ENCODE measurements at regions not wholly inside any gene's neighbourhood (a gene's known extent, or its start where the extent isn't known, plus 50 kb on each side); places are given as distances from the start of the nearest gene placed in this dataset.

DNA sequence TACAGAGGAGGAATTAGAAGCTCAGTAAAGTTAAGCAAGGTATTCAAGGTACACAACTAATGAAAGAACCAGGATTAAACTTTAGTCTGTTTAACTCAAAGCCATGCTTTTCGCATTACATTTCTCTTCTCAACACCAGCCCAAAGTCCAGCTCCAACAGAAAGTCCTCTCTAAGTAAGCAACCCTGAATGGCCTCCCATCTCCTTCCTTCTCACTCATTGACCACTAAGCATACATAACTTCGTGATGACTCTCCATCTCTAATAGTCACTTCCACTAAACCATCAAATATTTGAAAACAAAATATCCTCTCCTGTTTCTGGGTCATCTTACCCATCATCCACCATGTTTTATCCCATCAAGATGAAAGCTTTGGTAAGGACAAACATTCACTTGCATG is 219.8 kb downstream of the RAD51AP2 start (continued):
- TF ChIP-seq STAT1 (IDR thresholded peaks at IDR 0.05; ENCODE audit: unreplicated experiment) (no peak), EZH2 (IDR thresholded peaks at IDR 0.05; ENCODE audit: low read depth, unreplicated experiment) (no peak)
- TF ChIP-seq, protein P1, sequence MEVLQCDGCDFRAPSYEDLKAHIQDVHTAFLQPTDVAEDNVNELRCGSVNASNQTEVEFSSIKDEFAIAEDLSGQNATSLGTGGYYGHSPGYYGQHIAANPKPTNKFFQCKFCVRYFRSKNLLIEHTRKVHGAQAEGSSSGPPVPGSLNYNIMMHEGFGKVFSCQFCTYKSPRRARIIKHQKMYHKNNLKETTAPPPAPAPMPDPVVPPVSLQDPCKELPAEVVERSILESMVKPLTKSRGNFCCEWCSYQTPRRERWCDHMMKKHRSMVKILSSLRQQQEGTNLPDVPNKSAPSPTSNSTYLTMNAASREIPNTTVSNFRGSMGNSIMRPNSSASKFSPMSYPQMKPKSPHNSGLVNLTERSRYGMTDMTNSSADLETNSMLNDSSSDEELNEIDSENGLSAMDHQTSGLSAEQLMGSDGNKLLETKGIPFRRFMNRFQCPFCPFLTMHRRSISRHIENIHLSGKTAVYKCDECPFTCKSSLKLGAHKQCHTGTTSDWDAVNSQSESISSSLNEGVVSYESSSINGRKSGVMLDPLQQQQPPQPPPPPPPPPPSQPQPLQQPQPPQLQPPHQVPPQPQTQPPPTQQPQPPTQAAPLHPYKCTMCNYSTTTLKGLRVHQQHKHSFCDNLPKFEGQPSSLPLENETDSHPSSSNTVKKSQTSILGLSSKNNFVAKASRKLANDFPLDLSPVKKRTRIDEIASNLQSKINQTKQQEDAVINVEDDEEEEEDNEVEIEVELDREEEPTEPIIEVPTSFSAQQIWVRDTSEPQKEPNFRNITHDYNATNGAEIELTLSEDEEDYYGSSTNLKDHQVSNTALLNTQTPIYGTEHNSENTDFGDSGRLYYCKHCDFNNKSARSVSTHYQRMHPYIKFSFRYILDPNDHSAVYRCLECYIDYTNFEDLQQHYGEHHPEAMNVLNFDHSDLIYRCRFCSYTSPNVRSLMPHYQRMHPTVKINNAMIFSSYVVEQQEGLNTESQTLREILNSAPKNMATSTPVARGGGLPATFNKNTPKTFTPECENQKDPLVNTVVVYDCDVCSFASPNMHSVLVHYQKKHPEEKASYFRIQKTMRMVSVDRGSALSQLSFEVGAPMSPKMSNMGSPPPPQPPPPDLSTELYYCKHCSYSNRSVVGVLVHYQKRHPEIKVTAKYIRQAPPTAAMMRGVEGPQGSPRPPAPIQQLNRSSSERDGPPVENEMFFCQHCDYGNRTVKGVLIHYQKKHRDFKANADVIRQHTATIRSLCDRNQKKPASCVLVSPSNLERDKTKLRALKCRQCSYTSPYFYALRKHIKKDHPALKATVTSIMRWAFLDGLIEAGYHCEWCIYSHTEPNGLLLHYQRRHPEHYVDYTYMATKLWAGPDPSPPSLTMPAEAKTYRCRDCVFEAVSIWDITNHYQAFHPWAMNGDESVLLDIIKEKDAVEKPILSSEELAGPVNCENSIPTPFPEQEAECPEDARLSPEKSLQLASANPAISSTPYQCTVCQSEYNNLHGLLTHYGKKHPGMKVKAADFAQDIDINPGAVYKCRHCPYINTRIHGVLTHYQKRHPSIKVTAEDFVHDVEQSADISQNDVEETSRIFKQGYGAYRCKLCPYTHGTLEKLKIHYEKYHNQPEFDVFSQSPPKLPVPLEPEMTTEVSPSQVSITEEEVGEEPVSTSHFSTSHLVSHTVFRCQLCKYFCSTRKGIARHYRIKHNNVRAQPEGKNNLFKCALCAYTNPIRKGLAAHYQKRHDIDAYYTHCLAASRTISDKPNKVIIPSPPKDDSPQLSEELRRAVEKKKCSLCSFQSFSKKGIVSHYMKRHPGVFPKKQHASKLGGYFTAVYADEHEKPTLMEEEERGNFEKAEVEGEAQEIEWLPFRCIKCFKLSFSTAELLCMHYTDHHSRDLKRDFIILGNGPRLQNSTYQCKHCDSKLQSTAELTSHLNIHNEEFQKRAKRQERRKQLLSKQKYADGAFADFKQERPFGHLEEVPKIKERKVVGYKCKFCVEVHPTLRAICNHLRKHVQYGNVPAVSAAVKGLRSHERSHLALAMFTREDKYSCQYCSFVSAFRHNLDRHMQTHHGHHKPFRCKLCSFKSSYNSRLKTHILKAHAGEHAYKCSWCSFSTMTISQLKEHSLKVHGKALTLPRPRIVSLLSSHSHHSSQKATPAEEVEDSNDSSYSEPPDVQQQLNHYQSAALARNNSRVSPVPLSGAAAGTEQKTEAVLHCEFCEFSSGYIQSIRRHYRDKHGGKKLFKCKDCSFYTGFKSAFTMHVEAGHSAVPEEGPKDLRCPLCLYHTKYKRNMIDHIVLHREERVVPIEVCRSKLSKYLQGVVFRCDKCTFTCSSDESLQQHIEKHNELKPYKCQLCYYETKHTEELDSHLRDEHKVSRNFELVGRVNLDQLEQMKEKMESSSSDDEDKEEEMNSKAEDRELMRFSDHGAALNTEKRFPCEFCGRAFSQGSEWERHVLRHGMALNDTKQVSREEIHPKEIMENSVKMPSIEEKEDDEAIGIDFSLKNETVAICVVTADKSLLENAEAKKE (CRISPR knock-in tag; IDR thresholded peaks at IDR 0.05), result no peak

DNA sequence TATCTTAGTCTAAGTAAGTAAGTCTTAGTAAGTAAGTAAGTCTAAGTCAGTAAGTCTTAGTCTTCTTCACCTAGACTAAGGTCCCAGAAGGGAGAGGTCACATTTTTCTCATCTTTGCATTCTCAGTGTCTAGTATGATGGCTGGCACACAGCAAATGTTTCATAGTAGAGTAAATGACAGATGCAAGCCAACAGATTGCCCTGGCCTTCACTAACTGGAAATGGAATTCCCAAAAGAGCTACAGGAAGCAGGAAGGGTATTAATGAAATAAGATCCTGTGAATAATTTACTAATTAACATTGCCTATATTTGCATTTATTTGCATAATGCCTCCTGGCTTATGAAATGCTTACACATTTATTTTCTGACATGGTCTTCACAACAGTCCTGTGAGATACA is 221.6 kb downstream of the RAD51AP2 start:
- Histone ChIP-seq H4K20me1 (replicated peaks; ENCODE audit: insufficient read depth) (no peaks in the 10 kb centered on the region), H3K4me3 (no peak overlapping the region), H3K27me3 (ENCODE audit: insufficient read depth) (no peaks in the 10 kb centered on the region), H3K4me1 (ENCODE audit: insufficient read depth) (peaks cover under 1% of the 10 kb centered on the region), H2AFZ (no peak overlapping the region), H3K27ac (ENCODE audit: low read depth) (no peak overlapping the region), H3F3A (replicated peaks; ENCODE audit: low read depth) (no peaks in the 10 kb centered on the region), H3K9me2 (ENCODE audit: insufficient read depth) (peaks cover 18% of the 10 kb centered on the region), H3K4me2 (no peak overlapping the region), H3K36me3 (ENCODE audit: insufficient read depth) (no peaks in the 10 kb centered on the region), H3K79me2 (replicated peaks; ENCODE audit: insufficient read depth) (no peaks in the 10 kb centered on the region)
- DNase-seq (ENCODE audit: low spot score) (no peak), ATAC-seq (no peak)
- no peak overlapping the region for H3K4me3 Mint-ChIP-seq
- H3K27me3 Mint-ChIP-seq (ENCODE audit: insufficient read depth, low read depth, poor library complexity), result no peaks in the 10 kb centered on the region
- H3K27ac Mint-ChIP-seq, result no peak overlapping the region; the same call in 1 of the 2 replicates
- peaks cover 3% of the 10 kb centered on the region; the same call in 2 of the 3 replicates for H3K9me3 Mint-ChIP-seq
- peaks cover 4% of the 10 kb centered on the region; the same call in 1 of the 3 replicates for H3K36me3 Mint-ChIP-seq (ENCODE audit: low read depth)
- H3K4me1 Mint-ChIP-seq, result peaks cover 16% of the 10 kb centered on the region
- no peak for TF ChIP-seq ZNF331 (CRISPR knock-in tag; IDR thresholded peaks at IDR 0.05; ENCODE audit: low read depth)
- no peak for TF ChIP-seq JUNB (IDR thresholded peaks at IDR 0.05; ENCODE audit: unreplicated experiment)
- TF ChIP-seq, protein P1 (CRISPR knock-in tag; IDR thresholded peaks at IDR 0.05), result no peak
- TF ChIP-seq EZH2phosphoT487 (IDR thresholded peaks at IDR 0.05; ENCODE audit: unreplicated experiment), result no peak
- TF ChIP-seq STAT1 (IDR thresholded peaks at IDR 0.05; ENCODE audit: unreplicated experiment), result no peak
- TF ChIP-seq CREB1 (CRISPR knock-in tag; IDR thresholded peaks at IDR 0.05; ENCODE audit: low read depth), result no peak

Measured in GM23338 (cell line).